Type B pancreatic cell (in vitro differentiated cells): ENCODE measurements at regions not wholly inside any gene's neighbourhood (a gene's known extent, or its start where the extent isn't known, plus 50 kb on each side); places are given as distances from the start of the nearest gene placed in this dataset.

Source experiments
- DNase-seq: peaks from one replicate; pipeline ENCODE4 v3.0.0; 2021; ENCODE audit warnings: mixed read lengths; ENCODE audit not compliant: unreplicated experiment; ENCODE audit errors: extremely low spot score
- H3K27ac Mint-ChIP-seq: 2 replicates; pipeline ENCODE4 v1.8.0; 2021; ENCODE audit warnings: mild to moderate bottlenecking, mixed read lengths
- H3K27me3 Mint-ChIP-seq: 2 replicates; pipeline ENCODE4 v1.8.0; 2021; ENCODE audit warnings: mixed read lengths
- H3K36me3 Mint-ChIP-seq: 2 replicates; pipeline ENCODE4 v1.8.0; 2021; ENCODE audit warnings: mixed read lengths
- H3K4me1 Mint-ChIP-seq: one replicate; pipeline ENCODE4 v1.8.0; 2021; ENCODE audit warnings: mixed read lengths; ENCODE audit not compliant: unreplicated experiment
- H3K4me3 Mint-ChIP-seq: 2 replicates; pipeline ENCODE4 v1.8.0; 2021; ENCODE audit warnings: mild to moderate bottlenecking, mixed read lengths
- H3K9me3 Mint-ChIP-seq: 2 replicates; pipeline ENCODE4 v1.8.0; 2021; ENCODE audit warnings: mixed read lengths
- TF ChIP-seq, protein P1 (sequence below): fragments of 200-600 bp; sonication (generic); conservative IDR thresholded peaks from 2 replicates; pipeline ENCODE4 v1.5.0; 2021; ENCODE audit warnings: antibody characterized with exemption, mild to moderate bottlenecking

DNA sequence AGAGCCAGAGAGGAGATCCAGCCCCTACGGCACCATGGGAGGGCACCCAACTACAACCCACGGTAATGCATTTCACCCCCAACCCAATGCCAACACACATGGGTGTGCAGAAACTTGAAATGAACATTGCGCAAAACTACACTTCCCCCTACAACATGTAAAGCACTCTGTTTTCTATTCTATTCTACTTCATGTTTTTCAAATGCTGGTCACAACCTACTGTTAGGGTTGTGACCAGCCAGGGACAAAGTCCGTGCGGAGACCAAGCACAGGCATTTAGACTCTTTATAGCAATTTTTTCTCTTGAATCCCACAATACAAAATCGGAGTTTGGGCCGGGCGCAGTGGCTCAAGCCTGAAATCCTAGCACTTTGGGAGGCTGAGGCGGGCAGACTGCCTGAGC, 90.6 kb downstream of the MRPL14 start:
- TF ChIP-seq, protein P1, sequence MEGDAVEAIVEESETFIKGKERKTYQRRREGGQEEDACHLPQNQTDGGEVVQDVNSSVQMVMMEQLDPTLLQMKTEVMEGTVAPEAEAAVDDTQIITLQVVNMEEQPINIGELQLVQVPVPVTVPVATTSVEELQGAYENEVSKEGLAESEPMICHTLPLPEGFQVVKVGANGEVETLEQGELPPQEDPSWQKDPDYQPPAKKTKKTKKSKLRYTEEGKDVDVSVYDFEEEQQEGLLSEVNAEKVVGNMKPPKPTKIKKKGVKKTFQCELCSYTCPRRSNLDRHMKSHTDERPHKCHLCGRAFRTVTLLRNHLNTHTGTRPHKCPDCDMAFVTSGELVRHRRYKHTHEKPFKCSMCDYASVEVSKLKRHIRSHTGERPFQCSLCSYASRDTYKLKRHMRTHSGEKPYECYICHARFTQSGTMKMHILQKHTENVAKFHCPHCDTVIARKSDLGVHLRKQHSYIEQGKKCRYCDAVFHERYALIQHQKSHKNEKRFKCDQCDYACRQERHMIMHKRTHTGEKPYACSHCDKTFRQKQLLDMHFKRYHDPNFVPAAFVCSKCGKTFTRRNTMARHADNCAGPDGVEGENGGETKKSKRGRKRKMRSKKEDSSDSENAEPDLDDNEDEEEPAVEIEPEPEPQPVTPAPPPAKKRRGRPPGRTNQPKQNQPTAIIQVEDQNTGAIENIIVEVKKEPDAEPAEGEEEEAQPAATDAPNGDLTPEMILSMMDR = no peak
- Mint-ChIP-seq H3K36me3 (no peaks in the 10 kb centered on the region), H3K4me1 (peaks cover 16% of the 10 kb centered on the region), H3K9me3 (no peaks in the 10 kb centered on the region), H3K4me3 (no peak overlapping the region), H3K27me3 (no peaks in the 10 kb centered on the region), H3K27ac (no peak overlapping the region)
- DNase-seq = no peak

DNA sequence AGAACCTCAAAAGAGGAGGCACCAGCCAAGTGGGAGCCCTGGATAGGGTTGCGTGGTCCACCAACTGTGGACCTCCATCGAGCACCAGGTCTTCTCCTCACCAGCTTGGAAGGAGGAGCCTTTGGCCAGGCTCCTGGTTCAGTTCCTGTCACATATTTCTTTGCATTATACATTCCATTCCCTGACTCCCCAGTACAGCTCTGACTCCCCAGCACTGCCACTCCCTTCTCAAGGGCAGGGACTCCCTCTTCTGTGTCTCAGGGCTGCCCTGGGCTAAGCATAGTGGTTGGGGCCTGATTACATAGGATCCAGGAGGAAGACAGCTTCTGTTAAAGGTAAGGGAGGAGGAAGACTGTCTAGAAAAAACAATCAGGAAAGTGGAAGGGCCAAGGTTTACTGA, 91.1 kb downstream of the MRPL14 start:
- Mint-ChIP-seq H3K9me3 (no peaks in the 10 kb centered on the region), H3K4me1 (peaks cover 11% of the 10 kb centered on the region), H3K36me3 (no peaks in the 10 kb centered on the region), H3K4me3 (no peak overlapping the region), H3K27me3 (no peaks in the 10 kb centered on the region), H3K27ac (no peak overlapping the region)
- no peak for DNase-seq
- TF ChIP-seq, protein P1 = no peak

DNA sequence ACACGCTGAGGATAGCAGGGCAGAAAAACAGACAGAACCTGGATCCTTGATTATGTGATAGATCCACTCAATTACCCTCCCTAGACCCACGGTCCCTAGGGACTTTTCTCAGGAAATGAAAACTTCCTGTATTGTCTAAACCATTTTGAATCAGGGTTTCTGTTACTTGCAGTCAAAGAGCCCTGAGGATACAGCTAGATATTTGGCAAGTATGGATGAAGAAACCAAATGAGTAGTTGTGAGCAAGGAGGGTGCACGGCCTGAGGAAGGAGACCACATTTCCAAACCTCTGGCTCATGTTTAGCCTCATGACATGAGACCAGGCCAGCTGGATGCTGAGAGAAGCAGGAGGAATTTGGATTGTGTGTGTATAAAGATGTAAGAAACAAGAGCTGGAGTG, 91.6 kb downstream of the MRPL14 start:
- H3K27me3 Mint-ChIP-seq = no peaks in the 10 kb centered on the region
- H3K4me1 Mint-ChIP-seq = peaks cover 11% of the 10 kb centered on the region
- H3K4me3 Mint-ChIP-seq = no peak overlapping the region
- no peak for DNase-seq
- TF ChIP-seq, protein P1 = no peak
- H3K36me3 Mint-ChIP-seq = no peaks in the 10 kb centered on the region
- no peaks in the 10 kb centered on the region for H3K9me3 Mint-ChIP-seq
- no peak overlapping the region for H3K27ac Mint-ChIP-seq

DNA sequence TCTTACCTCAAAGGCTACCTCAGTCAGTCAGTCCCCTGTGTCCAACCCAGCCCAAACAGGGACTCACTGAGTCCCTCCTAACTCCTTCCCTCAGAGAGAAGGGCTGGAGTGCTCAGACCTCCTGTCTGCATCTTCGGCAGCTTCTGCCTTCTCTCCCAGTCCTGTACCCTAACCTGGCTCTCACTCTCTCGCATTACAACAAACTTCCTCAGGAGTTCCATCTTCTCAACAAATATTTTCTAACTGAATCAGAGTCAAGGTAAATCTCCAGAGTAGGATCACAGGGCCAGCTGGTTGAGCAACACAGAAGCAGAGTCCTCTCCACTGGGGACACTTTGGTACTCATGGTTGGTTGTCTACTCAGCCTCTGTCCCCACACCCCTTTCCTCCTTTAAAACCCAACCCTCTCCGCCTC, 92.3 kb downstream of the MRPL14 start:
- no peak overlapping the region for H3K4me3 Mint-ChIP-seq
- DNase-seq = no peak
- H3K4me1 Mint-ChIP-seq = peaks cover 11% of the 10 kb centered on the region
- no peaks in the 10 kb centered on the region for H3K36me3 Mint-ChIP-seq
- H3K9me3 Mint-ChIP-seq = peaks cover 5% of the 10 kb centered on the region
- TF ChIP-seq, protein P1 = no peak
- H3K27me3 Mint-ChIP-seq = peaks cover 4% of the 10 kb centered on the region
- no peak overlapping the region for H3K27ac Mint-ChIP-seq

DNA sequence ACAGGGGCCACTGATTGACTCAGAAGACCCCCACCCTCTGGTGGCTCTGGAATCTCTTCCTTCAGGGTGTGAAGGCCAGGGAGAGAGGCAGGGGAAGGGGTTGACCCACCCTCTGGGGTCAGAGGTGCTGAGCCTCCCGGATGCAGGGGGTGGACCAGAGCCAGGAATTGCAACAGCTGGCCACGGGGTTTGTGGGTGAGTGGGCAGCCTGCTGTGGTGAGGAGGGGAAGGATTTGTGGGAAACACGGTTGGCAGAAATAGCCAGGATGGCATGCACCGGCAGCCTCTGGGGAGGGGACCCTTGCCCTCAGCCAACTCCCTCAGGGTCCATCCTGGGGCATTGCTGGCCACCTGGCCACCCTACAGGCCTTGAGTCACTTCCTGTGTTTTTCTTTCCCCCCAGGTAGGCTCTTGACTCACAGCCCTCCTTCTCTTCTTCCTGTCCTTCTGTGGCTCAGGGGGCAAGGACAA, 92.8 kb downstream of the MRPL14 start:
- TF ChIP-seq, protein P1 = no peak
- Mint-ChIP-seq H3K27ac (no peak overlapping the region), H3K27me3 (peaks cover 5% of the 10 kb centered on the region), H3K36me3 (no peaks in the 10 kb centered on the region), H3K4me1 (peaks cover 11% of the 10 kb centered on the region), H3K9me3 (peaks cover 5% of the 10 kb centered on the region), H3K4me3 (no peak overlapping the region)
- DNase-seq = no peak

DNA sequence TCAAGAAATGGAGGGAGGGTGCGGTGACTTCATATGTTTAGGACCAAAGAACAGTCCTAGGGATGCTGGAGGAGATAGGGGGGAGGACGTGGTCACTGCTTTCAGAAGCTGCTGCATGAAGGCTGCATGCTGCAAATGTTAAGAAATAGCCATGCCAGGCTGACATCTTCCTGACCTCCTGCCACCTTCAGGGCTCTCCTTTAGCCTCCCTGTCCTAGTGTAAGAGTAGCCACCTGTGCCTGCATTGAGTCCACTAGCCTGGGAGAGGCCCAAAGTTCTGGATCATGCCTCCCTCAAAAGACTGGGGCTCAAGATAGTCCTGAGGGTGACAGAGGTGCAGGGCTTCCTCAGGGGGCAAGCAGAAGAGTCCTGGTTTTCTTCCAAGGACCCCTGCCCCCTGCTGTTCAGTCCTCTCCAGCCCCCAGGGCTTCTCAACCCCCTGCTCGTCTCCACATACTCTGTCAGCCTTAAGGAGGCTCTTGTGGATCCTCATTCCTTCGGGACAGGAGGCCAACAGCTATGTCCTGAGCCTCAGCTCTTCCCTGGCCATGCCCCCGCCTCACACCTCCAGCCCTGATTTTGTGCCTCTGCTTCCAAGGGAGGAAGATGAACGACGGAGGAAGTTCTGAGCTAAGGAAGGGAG, 96.3 kb downstream of the MRPL14 start:
- no peaks in the 10 kb centered on the region for H3K36me3 Mint-ChIP-seq
- TF ChIP-seq, protein P1 = no peak
- no peak overlapping the region for H3K4me3 Mint-ChIP-seq
- DNase-seq = no peak
- peaks cover 10% of the 10 kb centered on the region for H3K9me3 Mint-ChIP-seq
- peaks cover 15% of the 10 kb centered on the region for H3K27me3 Mint-ChIP-seq
- H3K27ac Mint-ChIP-seq = no peak overlapping the region
- peaks cover 11% of the 10 kb centered on the region for H3K4me1 Mint-ChIP-seq
